HCT116 (cell line): ENCODE measurements at regions not wholly inside any gene's neighbourhood (a gene's known extent, or its start where the extent isn't known, plus 50 kb on each side); places are given as distances from the start of the nearest gene placed in this dataset.

Experiments used
- ATAC-seq: fragments of 200-7000 bp; cut with Tn5 transposase; 2 replicates; pipeline ENCODE4 v1.9.1; 2020; ENCODE audit warnings: mild to moderate bottlenecking, moderate library complexity
- BruUV-seq: library from RNA; stranded (reverse); fragments of 400-500 nt; replicated peaks from 2 replicates; lab custom pipeline; 2021; lab: Mats Ljungman, UMichigan
- CTCF ChIA-PET: fragments of 300-600 bp; sonication (Branson Sonifier 250); formaldehyde crosslinking; loops from one replicate; lab custom pipeline; 2021; ENCODE audit warnings: antibody characterized with exemption; lab: Charles Lee
- POLR2A ChIA-PET: fragments of 300-600, 350-600 bp; sonication (Branson Sonifier 250); formaldehyde crosslinking; loops from one replicate; lab custom pipeline; 2021; ENCODE audit warnings: antibody characterized with exemption; lab: Charles Lee
- RAD21 ChIA-PET, 2 experiments: fragments of 300-600 bp; sonication (Branson Sonifier 250); formaldehyde crosslinking; loops; one replicate each; lab custom pipeline; 2023; ENCODE audit warnings: low total read pairs in 2 of 2; ENCODE audit not compliant: uncharacterized antibody in 2 of 2, unreplicated experiment in 2 of 2, low non-redundant PET in 1 of 2; lab: Charles Lee
- DNase-seq: peaks from one replicate; pipeline ENCODE4 v3.0.0-alpha.2; 2010; ENCODE audit warnings: low read depth, low spot score
- H2AFZ ChIP-seq: fragments of 200-600 bp; shearing (Covaris generic), sonication (generic); 2 replicates; pipeline ENCODE4 v1.6.1; 2017; ENCODE audit warnings: low read depth, mixed run types, mixed read lengths, antibody characterized with exemption, low read length; ENCODE audit not compliant: poor library complexity, severe bottlenecking
- H3K27ac ChIP-seq: 2 replicates; pipeline ENCODE4 v1.5.1; 2012; ENCODE audit warnings: low read depth, low read length
- H3K27me3 ChIP-seq: fragments of 200-600 bp; sonication (generic); 2 replicates; pipeline ENCODE4 v1.6.1; 2016; ENCODE audit warnings: mixed run types, low read length, mixed read lengths; ENCODE audit not compliant: insufficient read depth
- H3K36me3 ChIP-seq, 2 experiments: fragments of 200-500 bp in 1 of 2; fragments of 200-600 bp in 1 of 2; sonication (Bioruptor generic) in 1 of 2; sonication (generic) in 1 of 2; 2 replicates each; pipeline versions ENCODE4 v1.5.1 to v1.6.1; 2014 to 2016; ENCODE audit warnings: low read length in 2 of 2, inconsistent platforms in 1 of 2, mixed read lengths in 1 of 2, mixed run types in 1 of 2; ENCODE audit not compliant: insufficient read depth in 2 of 2, control insufficient read depth in 1 of 2
- H3K4me1 ChIP-seq, 2 experiments: fragments of 200-600 bp in 1 of 2; sonication (generic) in 1 of 2; 2 replicates each; pipeline versions ENCODE4 v1.5.1 to v1.6.1; 2012 to 2017; ENCODE audit warnings: low read length in 2 of 2, inconsistent platforms in 1 of 2, mild to moderate bottlenecking in 1 of 2, mixed read lengths in 1 of 2, mixed run types in 1 of 2, moderate library complexity in 1 of 2; ENCODE audit not compliant: insufficient read depth in 2 of 2, control insufficient read depth in 1 of 2
- H3K4me2 ChIP-seq: fragments of 200-600 bp; sonication (generic); 2 replicates; pipeline ENCODE4 v1.6.1; 2017; ENCODE audit warnings: mixed run types, low read length, mixed read lengths
- H3K4me3 ChIP-seq, 2 experiments: fragments of 200-600 bp in 1 of 2; sonication (generic) in 1 of 2; replicated peaks in 1 of 2; 2 replicates each; pipeline ENCODE4 v1.5.1; 2011 to 2016; ENCODE audit warnings: low read length in 2 of 2, control low read depth in 1 of 2, low read depth in 1 of 2, mild to moderate bottlenecking in 1 of 2, mixed read lengths in 1 of 2, mixed run types in 1 of 2
- H3K79me2 ChIP-seq: fragments of 200-600 bp; sonication (generic); 2 replicates; pipeline ENCODE4 v1.6.1; 2017; ENCODE audit warnings: mild to moderate bottlenecking, mixed run types, low read length, moderate library complexity, mixed read lengths; ENCODE audit not compliant: insufficient read depth
- H3K9ac ChIP-seq: fragments of 200-600 bp; sonication (generic); 2 replicates; pipeline ENCODE4 v1.6.1; 2016; ENCODE audit warnings: low read length, mixed read lengths
- H3K9me2 ChIP-seq: fragments of 200-600 bp; sonication (generic), shearing (Covaris generic); 2 replicates; pipeline ENCODE4 v1.6.1; 2017; ENCODE audit warnings: mixed run types, mild to moderate bottlenecking, moderate library complexity; ENCODE audit not compliant: insufficient read depth
- H3K9me3 ChIP-seq, 2 experiments: fragments of 200-500 bp in 1 of 2; fragments of 200-600 bp in 1 of 2; sonication (Bioruptor generic) in 1 of 2; sonication (generic) in 1 of 2; 2 replicates each; pipeline ENCODE4 v1.6.1; 2014 to 2017; ENCODE audit warnings: low read length in 2 of 2, mixed read lengths in 2 of 2, inconsistent platforms in 1 of 2, low read depth in 1 of 2, mild to moderate bottlenecking in 1 of 2, mixed run types in 1 of 2, moderate library complexity in 1 of 2; ENCODE audit not compliant: control insufficient read depth in 1 of 2, insufficient read depth in 1 of 2
- H4K20me1 ChIP-seq: fragments of 200-600 bp; sonication (generic), shearing (Covaris generic); 2 replicates; pipeline ENCODE4 v1.6.1; 2017; ENCODE audit warnings: mixed run types, mild to moderate bottlenecking, moderate library complexity; ENCODE audit not compliant: insufficient read depth
- CBX3 ChIP-seq: IDR thresholded peaks from 2 replicates; pipeline ENCODE4 v1.6.1; 2012; ENCODE audit warnings: low read depth
- CEBPB ChIP-seq: IDR thresholded peaks from 2 replicates; pipeline ENCODE4 v1.6.1; 2012; ENCODE audit warnings: low read depth
- CTCF ChIP-seq, 3 experiments: fragments of 200-600 bp in 1 of 3; sonication (generic) in 1 of 3; IDR thresholded peaks in 2 of 3; conservative IDR thresholded peaks in 1 of 3; 2 replicates each; pipeline ENCODE4 v1.5.1; 2012 to 2017; ENCODE audit warnings: low read depth in 2 of 3, low read length in 2 of 3, antibody characterized with exemption in 1 of 3, borderline replicate concordance in 1 of 3, control low read depth in 1 of 3, mild to moderate bottlenecking in 1 of 3, mixed read lengths in 1 of 3, mixed run types in 1 of 3, moderate library complexity in 1 of 3; ENCODE audit not compliant: insufficient read depth in 1 of 3
- EGR1 ChIP-seq: IDR thresholded peaks from 2 replicates; pipeline ENCODE4 v1.6.1; 2012; ENCODE audit warnings: low read depth
- REST ChIP-seq: IDR thresholded peaks from 2 replicates; pipeline ENCODE4 v1.6.1; 2012; ENCODE audit warnings: low read depth
- SIN3A ChIP-seq: IDR thresholded peaks from 2 replicates; pipeline ENCODE4 v1.6.1; 2012; ENCODE audit warnings: low read depth
- SP1 ChIP-seq: IDR thresholded peaks from 2 replicates; pipeline ENCODE4 v1.6.1; 2012; ENCODE audit warnings: low read depth
- ZNF274 ChIP-seq: fragments of 200-500 bp; sonication (Bioruptor generic); IDR thresholded peaks from 2 replicates; pipeline ENCODE4 v1.6.1; 2014; ENCODE audit warnings: mild to moderate bottlenecking, low read depth, low read length, inconsistent platforms
- intact Hi-C: fragments of 100-400 bp; cut with micrococcal nuclease; formaldehyde crosslinking; loops from 2 replicates; pipeline ENCODE4 v1.10.0; 2022

DNA sequence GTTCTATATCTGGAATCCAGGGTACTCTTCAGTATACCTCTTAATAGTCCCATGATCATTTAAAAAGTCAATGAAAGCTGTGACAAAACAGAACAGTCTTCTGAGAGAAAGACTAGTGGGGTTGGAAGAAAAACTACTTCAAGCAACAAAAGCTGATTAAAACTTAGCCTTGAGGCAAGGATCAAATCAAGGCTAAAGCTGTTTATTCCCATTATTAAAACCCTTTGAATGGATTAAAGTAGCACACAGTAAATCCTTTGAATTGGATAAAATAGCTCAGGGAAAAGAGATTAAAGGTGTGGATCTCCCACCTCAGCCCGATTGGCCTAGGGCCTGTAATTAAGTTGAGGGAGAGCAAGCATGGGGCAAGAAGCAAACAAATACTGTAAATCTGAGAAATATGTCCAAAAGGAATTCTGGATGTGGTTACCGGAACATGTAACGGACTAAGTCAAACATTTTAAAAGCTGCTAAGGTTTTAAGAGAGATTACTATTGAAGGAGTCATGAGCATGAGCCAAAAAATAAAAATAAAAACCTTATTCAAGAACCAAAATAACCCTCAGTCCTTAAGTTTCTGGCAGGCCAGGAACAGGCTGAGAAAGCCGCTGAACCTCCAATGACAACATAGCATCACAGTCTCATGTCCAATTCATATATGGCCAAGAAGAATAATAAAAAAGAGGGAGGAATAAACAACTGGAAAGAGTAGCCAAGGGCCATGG, 257.3 kb upstream of the NEIL3 start (continued):
- TF ChIP-seq EGR1 (no peak), ZNF274 (no peak), CTCF (IDR thresholded peaks at IDR 0.05 in 2 of 3, conservative IDR thresholded peaks at IDR 0.05 in 1 of 3; ENCODE audit: borderline replicate concordance in 1 of 3, insufficient read depth in 1 of 3, low read depth in 2 of 3, low read length in 2 of 3) (no peak), REST (no peak)

GRCh38 chr4:177057186-177057585, 252.5 kb upstream of the NEIL3 start:
- no peaks in the 10 kb centered on the region for H3K36me3 ChIP-seq
- no peaks in the 10 kb centered on the region for H3K27me3 ChIP-seq
- H3K27ac ChIP-seq = no peak overlapping the region
- no TSS peak for BruUV-seq
- H2AFZ ChIP-seq = no peak overlapping the region
- no peaks in the 10 kb centered on the region for H3K9me3 ChIP-seq
- ChIA-PET POLR2A (no interaction called here), CTCF (interaction anchor here (3.2 kb wide), 1 partner anchor 10 kb away, joined by 24 read pairs; no protein-coding TSS in a partner anchor), RAD21 (interaction anchor here in 1 of 2 experiments (1.8 kb wide), 1 partner anchor 10 kb away, joined by 7 read pairs; no protein-coding TSS in a partner anchor)
- no peaks in the 10 kb centered on the region for H3K79me2 ChIP-seq
- H3K4me2 ChIP-seq = no peak overlapping the region
- DNase-seq (no peak), ATAC-seq (no peak)
- intact Hi-C loops = loop anchor here (10.0 kb wide), 1 partner anchor 278 kb away; no protein-coding TSS in a partner anchor
- H3K4me1 ChIP-seq = no peaks in the 10 kb centered on the region
- no peaks in the 10 kb centered on the region for H4K20me1 ChIP-seq
- no peak overlapping the region for H3K9ac ChIP-seq
- H3K9me2 ChIP-seq = no peaks in the 10 kb centered on the region
- no peak overlapping the region for H3K4me3 ChIP-seq
- TF ChIP-seq CTCF (IDR thresholded peaks at IDR 0.05 in 2 of 3, conservative IDR thresholded peaks at IDR 0.05 in 1 of 3; ENCODE audit: borderline replicate concordance in 1 of 3, insufficient read depth in 1 of 3, low read depth in 2 of 3, low read length in 2 of 3) (no peak), CEBPB (no peak), ZNF274 (no peak), SP1 (no peak), SIN3A (no peak), REST (no peak), CBX3 (no peak)
